ENCODE measurements at regions not wholly inside any gene's neighbourhood (a gene's known extent, or its start where the extent isn't known, plus 50 kb on each side); places are given as distances from the start of the nearest gene placed in this dataset.

- DNase-seq, result no peak
Observed at GRCh38 chr16:7089751-7090150, 242.9 kb upstream of the RBFOX1 start.

DNA sequence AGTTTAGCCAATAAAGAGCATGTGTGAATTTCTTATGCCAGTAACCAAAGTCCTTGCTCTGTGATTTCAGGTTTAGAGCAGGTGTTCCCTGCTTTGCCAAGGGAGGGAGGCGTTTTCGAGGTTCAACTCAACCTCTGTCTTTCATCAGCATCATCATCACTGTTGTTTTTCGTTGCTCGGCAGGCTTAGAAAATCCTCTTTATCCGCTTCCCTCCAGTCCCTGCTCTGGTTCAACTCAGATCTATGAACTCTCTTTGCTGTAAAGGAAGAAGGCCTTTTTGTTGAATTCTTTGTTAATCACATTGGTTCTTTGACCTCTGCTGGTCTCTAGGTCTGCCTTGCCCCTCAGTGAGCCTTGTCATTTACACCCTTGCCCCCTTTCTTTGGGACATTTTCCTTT, 243.9 kb upstream of the RBFOX1 start:
- no peak for DNase-seq

DNA sequence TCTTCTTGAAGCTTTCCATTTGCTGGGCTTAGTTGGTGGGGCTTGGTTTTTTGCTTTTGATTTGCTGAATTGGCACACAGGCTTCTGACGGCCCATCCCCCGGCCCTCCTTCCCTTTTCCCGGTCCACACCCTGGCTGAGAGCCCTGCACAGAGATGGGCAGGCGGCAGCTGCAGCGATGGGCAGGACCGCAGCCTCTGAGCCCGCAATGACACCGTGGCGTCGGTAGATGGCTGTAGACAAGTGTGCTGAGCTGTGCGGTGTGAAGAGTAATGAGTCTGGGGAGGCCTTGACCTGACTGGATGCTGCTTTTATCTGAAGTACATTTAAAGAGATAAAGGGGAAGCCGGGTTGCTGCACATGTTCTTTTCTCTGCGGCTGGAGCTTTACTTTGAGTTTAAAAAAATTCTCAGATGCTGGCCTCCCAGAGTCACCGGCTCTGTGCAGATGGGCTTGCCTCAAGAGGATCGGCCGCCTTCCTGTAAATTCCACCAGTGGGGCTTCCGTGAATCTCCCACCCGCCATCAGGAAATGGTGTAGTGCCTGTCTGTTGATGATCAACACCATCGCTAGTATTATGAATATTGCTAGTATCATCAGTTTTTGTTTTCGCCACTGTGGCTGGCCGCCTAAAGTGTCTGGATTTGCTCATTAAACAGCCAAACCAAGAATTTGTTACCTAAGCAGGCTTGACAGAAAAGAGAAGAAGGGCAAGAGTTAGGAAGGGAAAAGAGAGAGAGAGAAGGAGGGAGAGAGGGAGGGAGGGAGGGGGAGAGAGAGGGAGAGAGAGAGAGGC, 245.6 kb upstream of the RBFOX1 start:
- no peak for DNase-seq

GRCh38 chr16:7085776-7086175, 246.9 kb upstream of the RBFOX1 start:
- DNase-seq, result no peak

DNA sequence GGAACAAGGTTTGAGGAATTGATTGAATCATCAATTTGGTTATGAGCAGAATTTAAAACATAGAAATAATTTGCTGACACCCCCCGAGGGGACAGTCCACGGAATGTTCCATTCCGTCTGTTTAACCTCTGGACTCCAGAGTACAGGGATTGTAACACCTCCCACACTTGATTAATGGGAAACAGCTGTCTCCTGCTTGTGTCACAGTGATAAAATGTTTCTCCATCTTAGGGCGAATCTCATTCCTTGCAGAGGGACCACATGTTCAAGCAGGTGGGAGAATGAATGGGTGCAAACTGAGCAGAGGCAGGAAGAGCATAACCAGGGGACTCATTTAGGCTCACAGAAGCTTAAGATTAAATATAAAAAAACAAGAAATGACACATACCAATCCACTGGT, 249.5 kb upstream of the RBFOX1 start:
- DNase-seq, result no peak

- DNase-seq, result no peak
Observed at GRCh38 chr16:7077636-7078035, 255.0 kb upstream of the RBFOX1 start.

DNA sequence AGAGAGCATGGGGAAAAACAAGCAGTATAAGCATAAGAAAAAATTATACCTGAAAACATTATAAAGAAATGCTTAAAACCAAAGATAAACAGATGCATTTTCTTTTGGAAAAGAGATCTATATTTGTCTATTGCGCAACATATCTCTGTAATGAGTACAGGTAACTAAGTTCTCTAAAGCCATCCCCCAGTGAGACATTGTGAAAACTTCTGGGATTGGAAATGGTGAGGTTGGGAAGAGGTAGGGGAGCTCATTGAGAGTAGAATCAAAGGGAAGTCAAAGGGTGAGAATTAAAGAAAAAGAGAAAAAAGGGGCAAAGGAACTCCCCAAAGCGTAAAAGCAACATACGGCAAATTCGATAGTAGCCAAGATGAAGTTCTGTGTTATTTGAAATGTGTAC, 257.9 kb upstream of the RBFOX1 start:
- no peak for DNase-seq

GRCh38 chr16:7057458-7057857, 275.2 kb upstream of the RBFOX1 start:
- DNase-seq, result no peak

GRCh38 chr16:7055443-7055842, 277.2 kb upstream of the RBFOX1 start:
- DNase-seq, result no peak

- DNase-seq, result no peak
Observed at GRCh38 chr16:7051591-7052349, 280.9 kb upstream of the RBFOX1 start.

- no peak for DNase-seq
Observed at GRCh38 chr16:7044331-7044730, 288.3 kb upstream of the RBFOX1 start.

DNA sequence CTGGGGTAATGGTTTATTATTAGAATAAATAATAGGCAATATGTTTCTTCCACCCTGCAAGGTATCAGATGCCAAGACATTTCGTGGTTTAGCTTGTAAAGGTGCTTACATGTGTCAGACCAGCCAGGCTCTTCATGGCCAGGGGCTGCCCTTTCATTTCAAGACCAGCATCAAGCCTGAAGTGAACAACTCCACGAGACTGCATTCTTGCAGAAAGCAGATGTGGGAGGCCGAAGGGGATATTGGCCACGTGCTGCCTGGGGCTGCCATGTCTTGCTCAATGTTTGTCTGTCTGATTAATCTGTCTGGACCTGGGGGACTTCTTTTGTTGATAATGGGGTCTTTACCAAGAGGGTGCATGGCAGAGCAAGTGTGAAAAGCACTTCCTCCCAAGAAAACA, 294.2 kb upstream of the RBFOX1 start:
- DNase-seq, result no peak

- no peak for DNase-seq
Observed at GRCh38 chr16:7037495-7037894, 295.1 kb upstream of the RBFOX1 start.

GRCh38 chr16:7031031-7031430, 301.6 kb upstream of the RBFOX1 start:
- no peak for DNase-seq

GRCh38 chr16:7027401-7027800, 305.2 kb upstream of the RBFOX1 start:
- no peak for DNase-seq

GRCh38 chr16:7026639-7027038, 306.0 kb upstream of the RBFOX1 start:
- DNase-seq, result no peak

DNA sequence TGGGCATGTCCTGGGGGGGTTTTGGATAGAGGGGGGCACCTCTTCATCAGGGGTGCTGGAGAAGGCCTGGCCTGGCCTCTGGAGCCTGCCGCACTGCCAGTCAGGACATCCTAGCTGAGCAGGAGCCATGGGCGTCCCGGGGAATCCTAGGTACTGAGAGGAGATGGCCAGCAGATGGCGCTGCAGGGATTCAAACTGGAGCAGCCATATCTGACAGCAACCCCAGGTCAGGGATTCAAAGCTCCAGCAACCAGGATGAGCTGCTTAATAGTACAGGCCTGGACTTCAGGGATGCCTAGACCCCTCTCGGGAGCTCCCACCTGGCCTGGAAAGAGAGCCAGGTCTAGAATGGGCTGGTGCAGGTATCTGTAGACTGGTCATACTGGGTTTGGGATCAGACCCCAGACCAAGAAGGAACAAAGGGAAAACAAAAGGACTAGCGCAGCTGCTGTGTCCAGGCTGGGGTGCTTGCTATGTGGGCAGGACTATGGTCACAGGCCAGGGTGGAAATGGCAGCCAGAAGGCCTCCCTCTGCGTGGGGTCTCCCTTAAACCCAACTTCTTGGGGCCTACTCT, 306.9 kb upstream of the RBFOX1 start:
- peak; percentile 16 for DNase-seq

DNA sequence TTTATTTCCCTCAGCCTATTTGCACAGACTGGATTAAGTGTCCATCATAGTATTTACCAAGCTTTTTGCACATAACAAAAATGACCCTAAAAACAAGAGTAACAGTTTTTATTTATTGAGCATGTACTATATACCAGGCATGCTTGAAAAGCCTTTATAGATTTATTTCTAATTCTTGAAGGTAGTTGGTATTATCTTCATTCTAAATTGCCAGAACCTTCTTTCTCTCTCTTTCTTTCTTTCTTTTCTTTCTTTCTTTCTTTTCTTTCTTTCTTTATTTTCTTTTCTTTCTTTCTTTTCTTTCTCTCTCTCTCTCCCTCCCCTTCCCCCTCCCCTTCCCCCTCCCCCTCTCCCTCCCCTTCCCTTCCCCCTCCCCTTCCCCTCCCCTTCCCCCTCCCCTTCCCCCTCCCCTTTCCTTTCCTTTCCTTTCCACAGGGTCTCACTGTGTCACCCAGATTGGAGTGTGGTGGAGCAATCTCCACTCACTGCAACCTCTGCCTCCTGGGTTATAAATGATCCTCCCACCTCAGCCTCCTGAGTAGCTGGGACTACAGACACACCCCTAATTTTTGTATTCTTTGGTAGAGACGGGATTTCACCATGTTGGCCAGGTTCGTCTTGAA, 310.9 kb upstream of the RBFOX1 start:
- no peak for DNase-seq

- no peak for DNase-seq
Observed at GRCh38 chr16:7017006-7017662, 315.5 kb upstream of the RBFOX1 start.

DNA sequence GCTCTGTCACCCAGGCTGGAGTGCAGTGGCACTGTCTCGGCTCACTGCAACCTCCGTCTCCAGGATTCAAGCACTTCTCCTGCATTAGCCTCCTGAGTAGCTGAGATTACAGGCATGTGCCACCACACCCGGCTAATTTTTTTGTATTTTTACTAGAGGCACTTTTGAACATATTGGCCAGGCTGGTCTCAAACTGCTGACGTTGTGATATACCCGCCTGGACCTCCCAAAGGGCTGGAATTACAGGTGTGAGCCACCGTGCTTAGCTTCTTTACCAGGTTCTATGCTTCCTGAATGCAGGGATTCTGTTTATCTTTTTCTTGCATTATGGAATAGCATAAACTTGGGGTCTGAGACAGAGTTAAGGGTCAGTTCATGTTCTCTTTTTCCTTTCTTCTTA, 317.9 kb upstream of the RBFOX1 start:
- no peak for DNase-seq

DNA sequence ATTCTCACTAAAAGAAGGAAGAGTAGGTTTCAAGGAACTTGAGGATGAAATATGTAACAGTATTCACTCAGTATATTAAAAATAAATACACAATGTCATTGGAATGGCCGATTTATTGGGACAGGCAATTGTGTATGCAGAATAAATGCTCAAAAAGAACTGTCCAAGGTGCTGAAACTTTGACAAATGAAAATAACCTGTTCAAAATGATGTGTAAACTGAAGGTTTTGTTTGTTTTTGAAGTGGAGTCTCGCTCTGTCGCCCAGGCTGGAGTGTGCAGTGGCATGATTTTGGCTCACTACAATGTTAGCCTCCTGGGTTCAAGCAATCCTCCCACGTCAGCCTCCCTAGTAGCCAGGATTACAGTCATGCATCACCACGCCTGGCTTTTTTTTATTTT, 318.7 kb upstream of the RBFOX1 start:
- DNase-seq, result no peak

DNA sequence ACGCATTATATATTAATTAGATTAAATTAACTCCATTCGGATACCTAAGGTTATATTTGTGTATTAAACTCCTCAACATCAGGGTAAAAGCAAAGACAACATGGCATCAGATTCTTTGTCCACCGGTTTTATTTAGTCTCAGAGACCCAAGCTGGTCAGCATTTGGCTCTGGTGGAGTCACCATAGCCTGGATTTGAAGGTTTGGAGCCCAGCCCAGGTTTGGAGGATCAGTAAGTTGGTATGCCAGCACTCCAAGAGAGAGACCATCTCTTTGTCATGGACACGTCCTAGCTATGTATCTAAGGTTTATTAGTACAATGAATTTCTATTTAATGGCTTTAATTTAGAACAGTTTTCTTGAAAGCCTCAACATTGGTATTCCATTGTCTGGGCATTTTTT, 328.4 kb upstream of the RBFOX1 start:
- no peak for DNase-seq

DNA sequence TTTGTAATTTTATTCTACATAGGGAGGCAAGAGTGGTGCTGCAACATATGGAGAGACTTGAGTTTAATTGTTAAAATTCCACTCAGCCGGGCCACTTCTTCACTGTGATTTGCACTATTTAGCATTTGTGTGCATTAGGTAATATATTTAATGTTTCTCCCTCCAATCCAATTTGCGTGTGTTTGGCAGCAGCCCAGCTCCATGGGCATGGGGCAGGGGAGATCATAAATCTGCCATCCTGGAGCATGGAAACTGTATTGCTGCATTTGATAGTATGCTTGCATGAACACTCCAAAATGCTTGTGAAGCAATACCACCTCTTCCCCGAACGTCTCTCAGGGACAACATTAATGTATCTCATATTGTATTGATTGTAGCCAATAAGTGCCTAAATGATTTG, 339.1 kb upstream of the RBFOX1 start:
- no peak for DNase-seq
